IMR-90 (cell line): ENCODE measurements at regions not wholly inside any gene's neighbourhood (a gene's known extent, or its start where the extent isn't known, plus 50 kb on each side); places are given as distances from the start of the nearest gene placed in this dataset.

Experiments
- ATAC-seq: fragments of 200-7000 bp; cut with Tn5 transposase; 2 replicates; pipeline ENCODE4 v1.9.1; 2020; ENCODE audit warnings: low read depth, mild to moderate bottlenecking, moderate library complexity
- BruUV-seq: library from RNA; stranded (reverse); fragments of 400-500 nt; replicated peaks from 2 replicates; lab custom pipeline; 2021; lab: Mats Ljungman, UMichigan
- CTCF ChIA-PET: fragments of 300-600 bp; formaldehyde crosslinking; extraction: SDS; loops from one replicate; lab custom pipeline; 2021; ENCODE audit warnings: antibody characterized with exemption; lab: Yijun Ruan, JAX
- POLR2A ChIA-PET: fragments of 300-600 bp; sonication (Branson Sonifier 250); formaldehyde crosslinking; loops from one replicate; lab custom pipeline; 2022; ENCODE audit warnings: antibody characterized with exemption; ENCODE audit not compliant: unreplicated experiment; lab: Charles Lee
- DNase-seq: peaks from one replicate; pipeline ENCODE4 v3.0.0; 2013
- H2AFZ ChIP-seq: replicated peaks from 2 replicates; pipeline ENCODE3; 2013; ENCODE audit warnings: low read length, mild to moderate bottlenecking; ENCODE audit not compliant: poor library complexity
- H2AK5ac ChIP-seq: 2 replicates; pipeline ENCODE4 v1.6.1; 2013; ENCODE audit warnings: low read depth, low read length, inconsistent platforms
- H2AK9ac ChIP-seq: replicated peaks from 2 replicates; pipeline ENCODE3; 2013; ENCODE audit warnings: mild to moderate bottlenecking, low read depth, low read length, moderate library complexity; ENCODE audit not compliant: poor library complexity
- H2BK120ac ChIP-seq: 2 replicates; pipeline ENCODE4 v1.6.1; 2013; ENCODE audit warnings: low read depth, low read length, inconsistent platforms
- H2BK15ac ChIP-seq: 3 replicates; pipeline ENCODE4 v1.6.1; 2013; ENCODE audit warnings: low read depth, low read length, inconsistent platforms
- H2BK20ac ChIP-seq: 2 replicates; pipeline ENCODE4 v1.6.1; 2013; ENCODE audit warnings: low read depth, mild to moderate bottlenecking, inconsistent platforms, low read length, moderate library complexity
- H2BK5ac ChIP-seq: 2 replicates; pipeline ENCODE4 v1.6.1; 2013; ENCODE audit warnings: mild to moderate bottlenecking, low read depth, low read length, inconsistent platforms; ENCODE audit not compliant: poor library complexity, severe bottlenecking
- H3K14ac ChIP-seq: replicated peaks from 2 replicates; pipeline ENCODE4 v1.6.1; 2013; ENCODE audit warnings: low read depth, low read length, inconsistent platforms
- H3K18ac ChIP-seq: 2 replicates; pipeline ENCODE4 v1.6.1; 2013; ENCODE audit warnings: low read depth, low read length, control low read depth
- H3K23ac ChIP-seq: 2 replicates; pipeline ENCODE4 v1.6.1; 2013; ENCODE audit warnings: low read depth, low read length, inconsistent platforms
- H3K27ac ChIP-seq: 2 replicates; pipeline ENCODE4 v1.5.1; 2013; ENCODE audit warnings: mild to moderate bottlenecking, control low read depth, low read length; ENCODE audit not compliant: insufficient read depth
- H3K27me3 ChIP-seq: 2 replicates; pipeline ENCODE4 v1.6.1; 2013; ENCODE audit warnings: low read length; ENCODE audit not compliant: control insufficient read depth, insufficient read depth
- H3K36me3 ChIP-seq: 2 replicates; pipeline ENCODE4 v1.6.1; 2013; ENCODE audit warnings: low read length, mixed read lengths; ENCODE audit not compliant: control insufficient read depth, insufficient read depth
- H3K4ac ChIP-seq: 2 replicates; pipeline ENCODE4 v1.6.1; 2013; ENCODE audit warnings: low read depth, low read length, inconsistent platforms
- H3K4me1 ChIP-seq: 2 replicates; pipeline ENCODE4 v1.6.1; 2013; ENCODE audit warnings: low read length, mixed read lengths; ENCODE audit not compliant: control insufficient read depth, insufficient read depth
- H3K4me2 ChIP-seq: 2 replicates; pipeline ENCODE4 v1.6.1; 2013; ENCODE audit warnings: low read depth, mild to moderate bottlenecking, control low read depth, low read length, moderate library complexity
- H3K4me3 ChIP-seq: 2 replicates; pipeline ENCODE4 v1.5.1; 2013; ENCODE audit warnings: low read depth, mild to moderate bottlenecking, control low read depth, low read length, moderate library complexity; ENCODE audit not compliant: insufficient read depth
- H3K56ac ChIP-seq: 2 replicates; pipeline ENCODE4 v1.6.1; 2013; ENCODE audit warnings: low read length, inconsistent platforms; ENCODE audit not compliant: insufficient read depth; ENCODE audit errors: extremely low read depth
- H3K79me1 ChIP-seq, 2 experiments: 2 replicates each; pipeline ENCODE4 v1.6.1; 2013; ENCODE audit warnings: low read length in 2 of 2, inconsistent platforms in 1 of 2, low read depth in 1 of 2
- H3K9ac ChIP-seq: 2 replicates; pipeline ENCODE4 v1.6.1; 2013; ENCODE audit warnings: low read depth, low read length, control low read depth
- H3K9me1 ChIP-seq: 2 replicates; pipeline ENCODE4 v1.6.1; 2013; ENCODE audit warnings: low read length, inconsistent platforms; ENCODE audit not compliant: insufficient read depth
- H3K9me3 ChIP-seq: 2 replicates; pipeline ENCODE4 v1.6.1; 2013; ENCODE audit warnings: low read length; ENCODE audit not compliant: control insufficient read depth, insufficient read depth
- H4K20me1 ChIP-seq: 2 replicates; pipeline ENCODE4 v1.6.1; 2013; ENCODE audit warnings: low read length, inconsistent platforms; ENCODE audit not compliant: insufficient read depth
- H4K5ac ChIP-seq: 2 replicates; pipeline ENCODE4 v1.6.1; 2013; ENCODE audit warnings: mild to moderate bottlenecking, low read depth, low read length, control low read depth
- H4K8ac ChIP-seq, 2 experiments: 2 replicates each; pipeline ENCODE4 v1.6.1; 2013; ENCODE audit warnings: low read depth in 2 of 2, low read length in 2 of 2, control low read depth in 1 of 2, inconsistent platforms in 1 of 2
- H4K91ac ChIP-seq: 2 replicates; pipeline ENCODE4 v1.6.1; 2013; ENCODE audit warnings: low read depth, low read length, inconsistent platforms; ENCODE audit not compliant: insufficient read depth
- BHLHE40 ChIP-seq: fragments of 150-350 bp; IDR thresholded peaks from 2 replicates; pipeline ENCODE4 v1.6.1; 2016; ENCODE audit warnings: mild to moderate bottlenecking, low read depth, low read length
- CTCF ChIP-seq: conservative IDR thresholded peaks from 2 replicates; pipeline ENCODE4 v1.5.1; 2012; ENCODE audit warnings: mild to moderate bottlenecking, low read depth, low read length, improper control_type of control experiment
- ELK1 ChIP-seq: fragments of 150-350 bp; IDR thresholded peaks from 2 replicates; pipeline ENCODE4 v1.6.1; 2016; ENCODE audit warnings: low read depth, mild to moderate bottlenecking, low read length, moderate library complexity, borderline replicate concordance
- NFE2L2 ChIP-seq: fragments of 150-350 bp; IDR thresholded peaks from 2 replicates; pipeline ENCODE4 v1.6.1; 2016; ENCODE audit warnings: low read depth, mild to moderate bottlenecking, low read length
- WGBS, 2 experiments: methylation state at CpG; one replicate each; pipeline versions ENCODE4 v1.1.5 to v1.1.7; 2013; ENCODE audit warnings: missing lambda C conversion rate in 2 of 2; ENCODE audit not compliant: insufficient read length in 1 of 2; ENCODE audit errors: extremely low coverage in 2 of 2; 5-methylcytosine and 5-hydroxymethylcytosine counted together
- dilution Hi-C: fragments of 300-500 bp; cut with HindIII; formaldehyde crosslinking; loops from one replicate; pipeline ENCODE4 v1.14.3; 2018; ENCODE audit warnings: low sequenced_read_pairs; ENCODE audit not compliant: unreplicated experiment
- in situ Hi-C: fragments of 300-500 bp; cut with MboI; formaldehyde crosslinking; loops from 3 replicates; pipeline ENCODE4 v1.14.3; 2019; ENCODE audit warnings: low sequenced_read_pairs, inconsistent platforms, mixed read lengths
- intact Hi-C: fragments of 100-400 bp; cut with micrococcal nuclease; formaldehyde crosslinking; loops from 2 replicates; pipeline ENCODE4 v1.10.0; 2022

- POLR2A ChIA-PET = no interaction called here
- dilution Hi-C loops = no loop called here
These were observed 129.3 kb downstream of the CPEB2 start for GRCh38 chr4:15131551-15131950.

More at GRCh38 chr4:15131551-15131950, 129.3 kb downstream of the CPEB2 start:
- peak overlapping the region; percentile 40 for H2AFZ ChIP-seq
- H3K4ac ChIP-seq = no peak overlapping the region
- no peak overlapping the region for H3K14ac ChIP-seq
- H3K79me1 ChIP-seq = no peaks in the 10 kb centered on the region
- no peaks in the 10 kb centered on the region for H4K20me1 ChIP-seq
- H2AK5ac ChIP-seq = no peak overlapping the region
- no peak overlapping the region for H3K4me3 ChIP-seq
- no peak overlapping the region for H4K8ac ChIP-seq
- H3K27ac ChIP-seq = no peak overlapping the region
- no peaks in the 10 kb centered on the region for H3K36me3 ChIP-seq
- no peak overlapping the region for H2BK5ac ChIP-seq
- no peak overlapping the region for H3K56ac ChIP-seq
- H3K4me1 ChIP-seq = no peaks in the 10 kb centered on the region
- H2BK120ac ChIP-seq = no peak overlapping the region
- no peaks in the 10 kb centered on the region; the same call in none of the 2 replicates for H3K27me3 ChIP-seq
- no CpG with 5 or more reads among the region's 7 CpGs for WGBS, 2 experiments
- no peaks in the 10 kb centered on the region; the same call in 1 of the 2 replicates for H3K9me3 ChIP-seq
- DNase-seq = no peak
- H3K18ac ChIP-seq = no peak overlapping the region
- no TSS peak for BruUV-seq
- H4K5ac ChIP-seq = no peak overlapping the region
- no peak overlapping the region for H3K23ac ChIP-seq
- CTCF ChIA-PET = no interaction called here
- in situ Hi-C loops = no loop called here
- H3K4me2 ChIP-seq = no peak overlapping the region
- H4K91ac ChIP-seq = no peak overlapping the region
- H2BK20ac ChIP-seq = no peak overlapping the region
- no peak for TF ChIP-seq NFE2L2
- no peak for TF ChIP-seq CTCF
- no peak for TF ChIP-seq BHLHE40
- no peak for TF ChIP-seq ELK1
- intact Hi-C loops = no loop called here
- no peak overlapping the region for H2AK9ac ChIP-seq
- H2BK15ac ChIP-seq = no peak overlapping the region
- H3K9me1 ChIP-seq = no peaks in the 10 kb centered on the region
- no peak overlapping the region for H3K9ac ChIP-seq
- no peak for ATAC-seq
